DMS153 treated with DMSO at 0.1 percent for 48 hours (cell line): ENCODE measurements at regions not wholly inside any gene's neighbourhood (a gene's known extent, or its start where the extent isn't known, plus 50 kb on each side); places are given as distances from the start of the nearest gene placed in this dataset.

Experiments used
- DNase-seq: peaks from one replicate; lab custom pipeline; 2025; ENCODE audit not compliant: unreplicated experiment; lab: John Stamatoyannopoulos, UW

GRCh38 chr9:23635276-23635675, 190.8 kb downstream of the ELAVL2 start:
- DNase-seq: no peak

DNA sequence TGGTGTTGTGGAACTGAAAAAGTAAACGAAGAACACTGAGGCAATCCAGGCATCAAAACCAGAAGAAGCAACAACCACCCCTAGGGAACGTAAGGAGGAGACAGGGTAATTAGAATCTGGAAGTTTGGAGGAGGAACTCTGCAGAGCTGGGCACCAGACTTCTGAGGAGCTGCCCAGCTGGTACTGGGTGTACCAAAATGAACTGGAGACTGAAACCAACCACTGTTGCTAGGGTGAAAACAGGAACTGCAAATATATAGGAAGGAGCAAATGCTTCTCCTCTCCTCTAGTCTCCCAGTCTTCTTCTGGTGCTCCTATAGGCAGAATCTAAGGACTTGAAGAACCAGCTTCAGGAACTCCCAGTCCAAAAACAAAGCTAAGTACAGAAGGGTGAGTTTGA, 189.8 kb downstream of the ELAVL2 start:
- no peak for DNase-seq

- no peak for DNase-seq
Measured at GRCh38 chr9:23638011-23638410, 188.0 kb downstream of the ELAVL2 start.

DNA sequence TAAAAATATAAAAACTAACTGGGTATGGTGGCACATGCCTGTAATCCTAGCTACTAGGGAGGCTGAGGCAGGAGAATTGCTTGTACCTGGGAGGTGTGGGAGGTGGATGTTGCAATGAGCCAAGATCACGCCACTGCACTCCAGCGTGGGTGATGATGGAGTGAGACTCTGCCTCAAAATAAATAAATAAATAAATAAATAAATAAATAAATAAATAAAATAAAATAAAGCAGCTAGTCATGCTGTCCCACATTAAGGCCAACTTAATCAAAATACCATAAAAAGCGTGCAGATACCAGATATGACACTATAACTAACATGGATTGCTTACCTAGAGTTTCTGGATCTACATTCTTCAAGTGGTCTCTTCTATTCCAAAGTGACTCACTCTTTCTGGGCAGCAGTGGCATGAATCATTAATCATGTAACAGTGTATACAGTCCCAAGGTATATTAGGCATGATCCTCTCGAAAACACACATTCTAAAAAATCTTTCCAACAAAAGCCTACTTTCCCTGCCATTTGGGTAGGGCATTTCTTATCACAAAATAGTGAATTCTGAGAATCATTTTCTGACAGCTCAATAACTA, 187.1 kb downstream of the ELAVL2 start:
- no peak for DNase-seq
